Mucosa of descending colon (tissue), 3 donors: ENCODE measurements at regions not wholly inside any gene's neighbourhood (a gene's known extent, or its start where the extent isn't known, plus 50 kb on each side); places are given as distances from the start of the nearest gene placed in this dataset.

Experiments
- ATAC-seq: fragments of 200-7000 bp; cut with Tn5 transposase; one replicate; pipeline ENCODE4 v1.9.1; 2020; ENCODE audit warnings: mild to moderate bottlenecking, moderate library complexity
- DNase-seq, 3 donors: peaks; one replicate each; pipeline ENCODE4 v3.0.0-alpha.2; 2020
- H3K36me3 ChIP-seq: fragments of 200-600 bp; one replicate; pipeline ENCODE4 v1.8.0; 2021; ENCODE audit warnings: low read depth, mild to moderate bottlenecking
- H3K4me1 ChIP-seq: fragments of 200-600 bp; one replicate; pipeline ENCODE4 v1.8.0; 2021; ENCODE audit warnings: low read depth, mild to moderate bottlenecking
- H3K4me3 ChIP-seq: fragments of 200-600 bp; one replicate; pipeline ENCODE4 v1.8.0; 2021; ENCODE audit warnings: mild to moderate bottlenecking
- H3K9me3 ChIP-seq: fragments of 200-600 bp; one replicate; pipeline ENCODE4 v1.8.0; 2021; ENCODE audit warnings: mild to moderate bottlenecking
- CTCF ChIP-seq: fragments of 200-600 bp; IDR thresholded peaks from one replicate; pipeline ENCODE4 v1.8.0; 2022; ENCODE audit warnings: antibody characterized with exemption, mild to moderate bottlenecking
- intact Hi-C, 2 donors: fragments of 100-400 bp; cut with DNase I in 1 of 2; cut with micrococcal nuclease in 1 of 2; formaldehyde crosslinking; loops; one replicate each; pipeline versions ENCODE4 v1.11.0 to v1.11.1; 2022; cut with DNase I, micrococcal nuclease
- donor health status: DM: no; HTN: no; CAD: no; lungs with moderate emphysema.
- donor health status: DM: no; HTN: no; CAD: no.
- donor health status: DM: no; HTN: yes; CAD: no.

GRCh38 chr7:153423210-153423590, 629.0 kb upstream of the DPP6 start:
- intact Hi-C loops = no loop called here
- no peak for TF ChIP-seq CTCF
- Histone ChIP-seq H3K9me3 (peaks cover 10% of the 10 kb centered on the region), H3K4me1 (no peaks in the 10 kb centered on the region), H3K4me3 (no peak overlapping the region), H3K36me3 (no peaks in the 10 kb centered on the region)
- ATAC-seq (no peak), DNase-seq (no peak)

- ATAC-seq (no peak), DNase-seq (no peak)
- no peak overlapping the region for H3K4me3 ChIP-seq
- peaks cover 14% of the 10 kb centered on the region for H3K9me3 ChIP-seq
- no peak for TF ChIP-seq CTCF
- no peaks in the 10 kb centered on the region for H3K4me1 ChIP-seq
- H3K36me3 ChIP-seq = no peaks in the 10 kb centered on the region
- intact Hi-C loops = no loop called here
Observed at GRCh38 chr7:153430931-153431330, 621.3 kb upstream of the DPP6 start.

- Histone ChIP-seq H3K4me1 (no peaks in the 10 kb centered on the region), H3K36me3 (no peaks in the 10 kb centered on the region), H3K4me3 (no peak overlapping the region), H3K9me3 (peaks cover 12% of the 10 kb centered on the region)
- ATAC-seq = no peak
- DNase-seq = no peak
- intact Hi-C loops = no loop called here
- TF ChIP-seq CTCF = no peak
Observed at GRCh38 chr7:153432063-153432462, 620.1 kb upstream of the DPP6 start.

GRCh38 chr7:153433223-153433622, 619.0 kb upstream of the DPP6 start:
- Histone ChIP-seq H3K36me3 (no peaks in the 10 kb centered on the region), H3K4me3 (no peak overlapping the region), H3K4me1 (no peaks in the 10 kb centered on the region), H3K9me3 (peaks cover 11% of the 10 kb centered on the region)
- intact Hi-C loops = no loop called here
- DNase-seq = no peak
- ATAC-seq = no peak
- TF ChIP-seq CTCF = no peak

- Histone ChIP-seq H3K4me1 (no peaks in the 10 kb centered on the region), H3K4me3 (no peak overlapping the region), H3K9me3 (no peaks in the 10 kb centered on the region), H3K36me3 (no peaks in the 10 kb centered on the region)
- intact Hi-C loops = no loop called here
- no peak for ATAC-seq
- no peak for TF ChIP-seq CTCF
- DNase-seq = no peak
Observed at GRCh38 chr7:153440715-153441114, 611.5 kb upstream of the DPP6 start.

GRCh38 chr7:153443032-153443701, 609.0 kb upstream of the DPP6 start:
- no peaks in the 10 kb centered on the region for H3K36me3 ChIP-seq
- ATAC-seq = no peak
- H3K4me1 ChIP-seq = no peaks in the 10 kb centered on the region
- DNase-seq = no peak
- intact Hi-C loops = no loop called here
- H3K4me3 ChIP-seq = no peak overlapping the region
- TF ChIP-seq CTCF = no peak
- H3K9me3 ChIP-seq = no peaks in the 10 kb centered on the region
